HG03457 (cell line): ENCODE measurements at regions not wholly inside any gene's neighbourhood (a gene's known extent, or its start where the extent isn't known, plus 50 kb on each side); places are given as distances from the start of the nearest gene placed in this dataset.
A peak's percentile ranks its signal among the peaks of the same experiment; 100 is the strongest.

Experiments
- ATAC-seq: cut with Tn5 transposase; IDR thresholded peaks from one replicate; pipeline ENCODE4 v1.9.1; 2021; ENCODE audit warnings: moderate number of reproducible peaks; ENCODE audit not compliant: unreplicated experiment

- no peak for ATAC-seq
These were observed 723.9 kb upstream of the ALCAM start for GRCh38 chr3:104642827-104643226.

DNA sequence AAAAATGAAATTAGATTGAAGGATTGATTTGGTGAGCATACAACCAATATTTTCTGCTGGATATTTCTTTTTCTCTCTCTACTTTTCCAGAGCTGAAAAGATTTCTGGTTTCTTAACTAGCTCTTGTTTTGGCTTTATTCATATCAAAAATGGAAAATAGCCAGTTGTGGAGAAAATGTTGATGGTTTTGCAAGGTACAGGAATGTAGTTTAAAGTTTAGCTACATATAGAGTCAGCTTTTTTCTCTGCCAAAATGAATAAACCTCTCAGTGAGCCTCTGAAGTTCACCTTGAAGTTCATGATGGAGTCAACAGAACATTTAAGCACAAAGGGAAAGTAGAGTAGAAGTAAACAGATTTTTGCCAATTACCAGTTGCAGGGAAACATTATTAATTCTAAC is 720.5 kb upstream of the ALCAM start:
- no peak for ATAC-seq

DNA sequence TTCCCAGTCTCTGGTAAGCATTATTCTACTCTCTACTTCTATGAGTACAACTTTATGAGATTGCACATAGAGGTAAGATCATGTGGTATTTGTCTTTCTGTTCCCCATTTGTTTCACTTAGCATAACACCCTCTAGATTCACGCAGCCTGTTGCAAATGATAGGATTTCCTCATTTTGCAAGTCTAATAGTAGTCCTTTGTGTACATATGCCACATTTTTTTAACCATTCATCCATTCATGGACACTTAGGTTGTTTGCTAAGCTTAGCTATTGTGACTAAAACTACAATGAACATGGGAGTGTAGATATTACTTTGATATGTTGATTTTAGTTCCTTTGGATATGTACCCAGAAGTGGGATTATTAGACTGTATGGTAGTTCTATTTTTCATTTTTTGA is 717.9 kb upstream of the ALCAM start:
- ATAC-seq = no peak

- no peak for ATAC-seq
These were observed 697.6 kb upstream of the ALCAM start for GRCh38 chr3:104669083-104669482.

- no peak for ATAC-seq
These were observed 694.4 kb upstream of the ALCAM start for GRCh38 chr3:104672331-104672730.

DNA sequence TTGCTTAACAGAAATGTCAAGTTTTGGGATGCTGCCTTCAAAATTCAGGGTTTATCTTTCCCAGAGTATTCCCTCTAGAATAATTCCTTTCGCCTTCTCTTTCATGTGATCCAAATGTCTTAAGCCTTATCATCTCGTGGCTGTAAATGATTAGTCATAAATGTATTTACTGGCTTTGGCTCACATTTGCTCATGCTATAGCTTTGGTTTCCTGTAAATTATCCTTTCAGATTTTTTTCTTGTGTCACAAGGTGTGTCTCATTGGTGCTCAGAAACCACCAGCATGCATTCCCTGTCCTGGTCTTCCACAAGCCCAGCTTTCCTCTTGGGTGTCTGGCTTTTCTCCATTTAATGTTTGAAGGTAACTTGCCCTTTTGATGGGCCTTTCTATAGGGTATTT is 692.7 kb upstream of the ALCAM start:
- ATAC-seq = no peak

- no peak for ATAC-seq
These were observed 690.5 kb upstream of the ALCAM start for GRCh38 chr3:104676241-104676640.

GRCh38 chr3:104677932-104678331 is 688.8 kb upstream of the ALCAM start:
- no peak for ATAC-seq

GRCh38 chr3:104685492-104685891 is 681.2 kb upstream of the ALCAM start:
- ATAC-seq = no peak

- no peak for ATAC-seq
These were observed 679.3 kb upstream of the ALCAM start for GRCh38 chr3:104687362-104687761.

DNA sequence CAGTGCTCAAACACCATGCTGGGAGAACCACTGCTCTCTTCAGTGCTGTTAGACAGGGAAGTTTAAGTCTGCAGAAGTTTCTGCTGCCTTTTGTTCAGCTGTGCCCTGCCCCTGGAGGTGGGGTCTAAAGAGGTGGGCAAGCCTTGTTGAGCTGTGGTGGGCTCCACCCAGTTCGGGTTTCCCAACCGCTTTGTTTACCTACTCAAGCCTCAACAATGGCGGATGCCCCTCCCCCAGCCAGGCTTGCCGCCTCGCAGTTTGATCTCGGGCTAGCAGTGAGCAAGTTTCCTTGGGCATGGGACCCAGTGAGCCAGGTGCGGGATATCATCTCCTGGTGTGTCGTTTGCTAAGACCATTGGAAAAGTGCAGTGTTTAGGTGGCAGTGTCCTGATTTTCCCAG is 670.2 kb upstream of the ALCAM start:
- ATAC-seq = no peak

DNA sequence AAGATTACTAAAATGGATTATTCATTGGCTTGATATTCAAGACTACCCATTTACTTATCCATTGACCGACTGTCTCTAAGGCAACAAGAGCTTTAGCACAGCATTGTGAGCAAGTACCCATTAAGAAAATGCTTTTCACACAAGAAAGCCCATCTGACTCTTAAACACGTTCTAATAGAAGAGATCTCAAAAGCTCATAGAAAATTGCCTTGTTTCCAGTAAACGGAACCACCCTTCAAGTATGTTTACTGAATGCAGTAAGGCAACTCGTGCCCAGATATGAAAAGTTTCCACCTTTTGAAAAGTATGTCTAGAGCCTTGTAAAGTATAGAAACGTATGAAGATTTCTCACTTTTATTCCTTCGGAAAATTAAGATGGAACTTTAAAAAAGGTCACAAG is 655.3 kb upstream of the ALCAM start:
- no peak for ATAC-seq

GRCh38 chr3:104715972-104716371 is 650.7 kb upstream of the ALCAM start:
- ATAC-seq = no peak

DNA sequence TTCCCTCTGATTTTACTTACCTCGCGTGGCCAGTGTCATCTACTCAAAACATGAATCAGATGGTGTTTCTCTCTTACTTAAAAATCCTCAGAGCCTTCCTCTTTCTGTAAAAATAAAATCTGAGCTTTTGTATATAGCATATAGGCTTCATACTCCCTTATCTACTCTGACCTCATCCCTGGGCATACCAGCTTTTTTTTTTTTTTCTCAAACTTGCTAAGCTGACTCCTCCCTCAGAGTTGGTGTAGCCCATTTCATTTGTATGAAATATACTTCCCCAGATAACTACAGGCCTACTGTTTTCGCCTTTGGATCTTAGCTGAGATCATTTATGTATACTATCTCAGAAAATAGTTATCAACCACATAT is 648.9 kb upstream of the ALCAM start:
- ATAC-seq = peak; percentile 35

DNA sequence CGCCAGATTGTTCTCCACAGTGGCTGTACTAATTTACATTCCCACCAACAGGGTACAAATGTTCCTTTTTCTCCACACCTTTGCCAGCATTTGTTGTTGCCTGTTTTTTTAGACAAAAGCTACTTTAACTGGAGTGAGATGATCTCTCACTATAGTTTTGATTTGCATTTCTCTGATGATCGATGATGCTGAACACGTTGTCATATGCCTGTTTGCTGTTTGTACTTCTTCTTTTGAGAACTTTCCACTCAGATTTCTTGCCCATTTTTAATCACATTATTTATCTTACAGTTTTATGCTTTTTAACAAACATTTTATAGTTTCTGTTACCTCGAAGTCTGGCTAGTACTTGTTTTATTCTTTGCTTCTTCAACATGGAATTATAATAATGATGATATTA is 643.7 kb upstream of the ALCAM start:
- ATAC-seq = no peak

DNA sequence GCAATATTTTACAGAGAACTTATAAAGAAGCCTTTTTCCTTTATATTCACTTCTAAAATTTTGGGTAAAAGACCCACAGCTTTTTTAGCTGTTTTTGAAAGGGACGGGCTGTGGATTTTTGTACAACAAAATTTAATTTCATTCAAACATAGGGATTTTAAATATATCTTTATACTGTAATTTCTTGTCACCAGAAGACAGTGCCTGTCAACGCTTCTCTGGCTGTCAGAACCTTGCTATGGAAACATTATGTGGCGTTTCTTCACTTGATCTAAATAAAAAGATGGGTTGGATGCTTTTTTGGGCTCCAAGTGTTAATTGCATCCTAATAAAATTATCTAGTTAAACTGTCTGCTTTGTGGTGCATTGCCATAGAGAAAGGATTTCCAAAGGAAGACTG is 635.6 kb upstream of the ALCAM start:
- no peak for ATAC-seq

GRCh38 chr3:104734627-104735026 is 632.1 kb upstream of the ALCAM start:
- no peak for ATAC-seq

DNA sequence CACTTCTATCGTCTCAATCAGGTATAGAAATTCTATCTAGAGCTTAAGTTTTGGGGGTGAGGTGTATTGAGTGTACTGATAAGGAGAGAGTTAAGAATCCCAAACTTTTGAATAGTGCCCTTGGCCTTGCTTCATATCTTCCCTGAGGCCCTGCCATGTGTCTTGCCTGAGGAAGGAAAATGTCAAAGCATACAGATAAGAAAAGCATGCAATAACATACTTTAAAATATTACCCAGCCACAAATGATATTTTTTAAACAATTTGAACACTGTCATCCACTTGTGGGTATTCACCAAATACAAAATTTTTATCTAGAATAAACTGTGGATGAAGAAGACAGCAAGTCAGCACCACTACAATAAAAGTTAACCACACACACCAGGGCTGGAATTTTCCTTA is 631.0 kb upstream of the ALCAM start:
- ATAC-seq = no peak

- ATAC-seq = no peak
These were observed 628.4 kb upstream of the ALCAM start for GRCh38 chr3:104738271-104738670.

GRCh38 chr3:104740874-104741379 is 625.8 kb upstream of the ALCAM start:
- ATAC-seq = no peak

DNA sequence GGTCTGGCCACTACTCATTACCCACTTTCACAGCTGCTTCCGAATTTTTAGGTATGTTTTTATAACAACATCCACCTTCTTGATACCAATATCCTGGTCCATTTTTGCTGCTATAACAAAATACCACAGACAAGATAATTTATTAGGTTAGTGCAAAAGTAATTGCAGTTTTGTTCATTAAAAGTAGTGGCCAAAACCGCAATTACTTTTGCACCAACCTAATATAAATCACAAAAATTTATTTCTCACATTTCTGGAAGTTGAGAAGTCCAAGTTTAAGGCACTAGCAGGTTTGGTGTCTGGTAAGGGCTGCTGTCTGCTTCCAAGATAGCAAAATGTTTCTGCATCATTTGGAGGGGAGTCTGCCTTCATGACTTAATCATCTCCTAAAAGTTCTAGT is 624.7 kb upstream of the ALCAM start:
- no peak for ATAC-seq

- ATAC-seq = no peak
These were observed 621.4 kb upstream of the ALCAM start for GRCh38 chr3:104745313-104745712.

DNA sequence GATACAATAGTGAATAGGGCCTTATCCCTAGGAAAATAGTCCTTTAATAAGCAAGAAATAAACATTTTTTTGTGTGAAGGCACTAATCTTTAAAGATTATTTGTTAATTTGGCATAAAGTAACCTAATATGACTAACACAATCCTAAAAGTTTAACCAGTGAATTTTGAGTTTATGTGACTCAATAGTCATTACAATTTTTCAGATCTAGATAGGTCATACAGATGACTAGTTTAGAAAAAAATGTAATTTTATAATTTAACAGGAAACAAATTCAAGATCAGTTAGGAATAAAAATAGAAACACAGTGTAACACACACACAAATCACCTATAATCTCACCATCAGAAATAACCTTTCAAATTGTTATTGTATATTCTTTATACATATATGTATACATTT is 620.7 kb upstream of the ALCAM start:
- ATAC-seq = no peak

GRCh38 chr3:104750581-104750980 is 616.1 kb upstream of the ALCAM start:
- ATAC-seq = no peak
